MCF 10A (cell line): ENCODE measurements at regions not wholly inside any gene's neighbourhood (a gene's known extent, or its start where the extent isn't known, plus 50 kb on each side); places are given as distances from the start of the nearest gene placed in this dataset.

ENCODE experiments used
- BruUV-seq: library from RNA; stranded (reverse); fragments of 400-500 nt; replicated peaks from 2 replicates; lab custom pipeline; 2021; lab: Mats Ljungman, UMichigan
- CTCF ChIA-PET: fragments of 300-600 bp; sonication (Branson Sonifier 250); formaldehyde crosslinking; extraction: SDS; loops from one replicate; lab custom pipeline; 2021; ENCODE audit warnings: antibody characterized with exemption, inconsistent platforms; lab: Yijun Ruan, JAX
- POLR2A ChIA-PET: fragments of 300-600, 350-650 bp; sonication (Branson Sonifier 250); formaldehyde crosslinking; extraction: SDS; loops from one replicate; lab custom pipeline; 2020; ENCODE audit warnings: antibody characterized with exemption, inconsistent platforms; lab: Yijun Ruan, JAX
- DNase-seq: peaks from one replicate; pipeline ENCODE4 v3.0.0-alpha.2; 2018; ENCODE audit not compliant: unreplicated experiment
- H3K27ac Mint-ChIP-seq: one replicate; pipeline ENCODE4 v1.8.0; 2022; ENCODE audit warnings: mild to moderate bottlenecking, low read depth, mixed read lengths; ENCODE audit not compliant: unreplicated experiment
- H3K27me3 Mint-ChIP-seq: one replicate; pipeline ENCODE4 v1.8.0; 2022; ENCODE audit warnings: mixed read lengths; ENCODE audit not compliant: insufficient read depth, unreplicated experiment
- H3K36me3 Mint-ChIP-seq: one replicate; pipeline ENCODE4 v1.8.0; 2022; ENCODE audit warnings: mild to moderate bottlenecking, moderate library complexity, mixed read lengths; ENCODE audit not compliant: insufficient read depth, unreplicated experiment
- H3K4me1 Mint-ChIP-seq: one replicate; pipeline ENCODE4 v1.8.0; 2022; ENCODE audit warnings: mixed read lengths; ENCODE audit not compliant: insufficient read depth, unreplicated experiment
- H3K4me3 Mint-ChIP-seq: one replicate; pipeline ENCODE4 v1.8.0; 2022; ENCODE audit warnings: mild to moderate bottlenecking, moderate library complexity, mixed read lengths; ENCODE audit not compliant: unreplicated experiment
- H3K9me3 Mint-ChIP-seq: one replicate; pipeline ENCODE4 v1.8.0; 2022; ENCODE audit warnings: mixed read lengths; ENCODE audit not compliant: unreplicated experiment
- CTCF ChIP-seq: fragments of 200-600 bp; IDR thresholded peaks from one replicate; pipeline ENCODE4 v1.8.0; 2022; ENCODE audit warnings: antibody characterized with exemption, mild to moderate bottlenecking; ENCODE audit not compliant: unreplicated experiment
- intact Hi-C: fragments of 100-400 bp; cut with micrococcal nuclease; formaldehyde crosslinking; loops from 2 replicates; pipeline ENCODE4 v1.14.1; 2022

- no peak for DNase-seq
- Mint-ChIP-seq H3K27me3 (peaks cover 15% of the 10 kb centered on the region), H3K9me3 (no peaks in the 10 kb centered on the region), H3K36me3 (no peaks in the 10 kb centered on the region), H3K4me3 (no peak overlapping the region), H3K27ac (no peak overlapping the region), H3K4me1 (no peaks in the 10 kb centered on the region)
- no peak for TF ChIP-seq CTCF
- intact Hi-C loops = no loop called here
- ChIA-PET CTCF (no interaction called here), POLR2A (no interaction called here)
- no TSS peak for BruUV-seq
Measured at GRCh38 chr3:25177041-25177440, 251.0 kb upstream of the RARB start.

GRCh38 chr3:25178672-25179071, 249.4 kb upstream of the RARB start:
- Mint-ChIP-seq H3K4me3 (no peak overlapping the region), H3K27ac (no peak overlapping the region), H3K36me3 (no peaks in the 10 kb centered on the region), H3K4me1 (no peaks in the 10 kb centered on the region), H3K9me3 (no peaks in the 10 kb centered on the region), H3K27me3 (peaks cover 15% of the 10 kb centered on the region)
- no peak for TF ChIP-seq CTCF
- no peak for DNase-seq
- ChIA-PET CTCF (interaction anchor here (0.8 kb wide), 1 partner anchor 1545 kb away, joined by 3 read pairs; no protein-coding TSS in a partner anchor), POLR2A (no interaction called here)
- intact Hi-C loops = no loop called here
- BruUV-seq = no TSS peak

- Mint-ChIP-seq H3K27ac (no peak overlapping the region), H3K9me3 (no peaks in the 10 kb centered on the region), H3K4me3 (no peak overlapping the region), H3K36me3 (no peaks in the 10 kb centered on the region), H3K27me3 (no peaks in the 10 kb centered on the region), H3K4me1 (no peaks in the 10 kb centered on the region)
- POLR2A ChIA-PET = no interaction called here
- no peak for DNase-seq
- intact Hi-C loops = no loop called here
- CTCF ChIA-PET = no interaction called here
- BruUV-seq = no TSS peak
- TF ChIP-seq CTCF = no peak
Measured at GRCh38 chr3:25181096-25181495, 247.0 kb upstream of the RARB start.

- DNase-seq = no peak
- Mint-ChIP-seq H3K36me3 (no peaks in the 10 kb centered on the region), H3K27ac (no peak overlapping the region), H3K4me1 (no peaks in the 10 kb centered on the region), H3K9me3 (no peaks in the 10 kb centered on the region), H3K27me3 (no peaks in the 10 kb centered on the region), H3K4me3 (no peak overlapping the region)
- intact Hi-C loops = no loop called here
- ChIA-PET POLR2A (no interaction called here), CTCF (no interaction called here)
- BruUV-seq = no TSS peak
- no peak for TF ChIP-seq CTCF
Measured at GRCh38 chr3:25182794-25183193, 245.3 kb upstream of the RARB start.
